ENCODE measurements at regions not wholly inside any gene's neighbourhood (a gene's known extent, or its start where the extent isn't known, plus 50 kb on each side); places are given as distances from the start of the nearest gene placed in this dataset.

GRCh38 chr2:58796239-58796910, 555.2 kb upstream of the FANCL start:
- no peak overlapping the region for H3K4me3 Mint-ChIP-seq
- no peak overlapping the region for H3K27ac Mint-ChIP-seq
- H3K36me3 Mint-ChIP-seq (ENCODE audit: low read depth), result no peaks in the 10 kb centered on the region
- H3K27me3 Mint-ChIP-seq, result no peaks in the 10 kb centered on the region
- H3K4me1 ChIP-seq (ENCODE audit: insufficient read depth, low read length), result no peaks in the 10 kb centered on the region
- no peak for DNase-seq
- POLR2A ChIA-PET, result no interaction called here
- H3K36me3 ChIP-seq (ENCODE audit: insufficient read depth, low read length), result no peaks in the 10 kb centered on the region
- no peak for ATAC-seq (ENCODE audit: poor library complexity)
- TF ChIP-seq CTCF (IDR thresholded peaks at IDR 0.05), result no peak
- intact Hi-C loops (cut with DNase I, micrococcal nuclease), result no loop called here
- H3K27ac ChIP-seq (ENCODE audit: low read depth in 1 of 2, low read length in 2 of 2), result no peak overlapping the region
- H3K27me3 ChIP-seq (ENCODE audit: control insufficient read depth in 1 of 2, insufficient read depth in 2 of 2, low read length in 2 of 2), result no peaks in the 10 kb centered on the region
- H3K4me3 ChIP-seq (ENCODE audit: low read length), result no peak overlapping the region
- no peaks in the 10 kb centered on the region for H3K4me1 Mint-ChIP-seq (ENCODE audit: low read depth)
- no peaks in the 10 kb centered on the region for H3K9me3 Mint-ChIP-seq
- no peaks in the 10 kb centered on the region for H3K9me3 ChIP-seq (ENCODE audit: control insufficient read depth in 1 of 2, insufficient read depth in 1 of 2, low read length in 2 of 2)
- CTCF ChIA-PET, result no interaction called here

DNA sequence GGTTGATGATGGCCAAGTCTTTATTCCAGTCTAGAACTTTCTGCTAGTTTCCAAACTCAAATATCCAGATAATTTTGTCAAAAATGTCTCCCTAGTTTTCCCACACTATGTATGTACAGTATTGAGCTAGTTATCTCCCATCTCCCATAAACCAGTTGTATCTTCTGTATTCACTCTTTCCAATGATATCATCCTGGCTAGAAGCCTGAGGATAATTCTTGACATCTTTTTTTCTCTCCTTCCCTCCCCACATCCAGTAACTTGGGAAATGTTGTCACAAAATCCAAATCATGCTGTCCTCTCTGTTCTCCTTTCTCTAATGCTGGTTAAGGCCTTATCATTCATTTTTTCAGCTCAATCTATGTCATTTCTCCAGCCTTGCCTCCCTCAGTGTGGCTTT, 553.8 kb upstream of the FANCL start:
- no peaks in the 10 kb centered on the region for H3K4me1 ChIP-seq (ENCODE audit: insufficient read depth, low read length)
- H3K27ac Mint-ChIP-seq, result no peak overlapping the region
- ChIA-PET CTCF (no interaction called here), POLR2A (no interaction called here)
- H3K36me3 ChIP-seq (ENCODE audit: insufficient read depth, low read length), result no peaks in the 10 kb centered on the region
- H3K27me3 Mint-ChIP-seq, result no peaks in the 10 kb centered on the region
- H3K36me3 Mint-ChIP-seq (ENCODE audit: low read depth), result no peaks in the 10 kb centered on the region
- no peaks in the 10 kb centered on the region for H3K9me3 ChIP-seq (ENCODE audit: control insufficient read depth in 1 of 2, insufficient read depth in 1 of 2, low read length in 2 of 2)
- H3K4me1 Mint-ChIP-seq (ENCODE audit: low read depth), result no peaks in the 10 kb centered on the region
- H3K27ac ChIP-seq (ENCODE audit: low read depth in 1 of 2, low read length in 2 of 2), result no peak overlapping the region
- intact Hi-C loops (cut with DNase I, micrococcal nuclease), result no loop called here
- no peak for DNase-seq
- H3K9me3 Mint-ChIP-seq, result no peaks in the 10 kb centered on the region
- ATAC-seq (ENCODE audit: poor library complexity), result no peak
- no peaks in the 10 kb centered on the region for H3K27me3 ChIP-seq (ENCODE audit: control insufficient read depth in 1 of 2, insufficient read depth in 2 of 2, low read length in 2 of 2)
- no peak for TF ChIP-seq CTCF (IDR thresholded peaks at IDR 0.05)
- no peak overlapping the region for H3K4me3 Mint-ChIP-seq
- no peak overlapping the region for H3K4me3 ChIP-seq (ENCODE audit: low read length)

GRCh38 chr2:58794103-58794502, 553.0 kb upstream of the FANCL start:
- Histone ChIP-seq H3K27ac (ENCODE audit: low read depth in 1 of 2, low read length in 2 of 2) (no peak overlapping the region), H3K4me3 (ENCODE audit: low read length) (no peak overlapping the region), H3K36me3 (ENCODE audit: insufficient read depth, low read length) (no peaks in the 10 kb centered on the region), H3K9me3 (ENCODE audit: control insufficient read depth in 1 of 2, insufficient read depth in 1 of 2, low read length in 2 of 2) (no peaks in the 10 kb centered on the region), H3K4me1 (ENCODE audit: insufficient read depth, low read length) (no peaks in the 10 kb centered on the region), H3K27me3 (ENCODE audit: control insufficient read depth in 1 of 2, insufficient read depth in 2 of 2, low read length in 2 of 2) (no peaks in the 10 kb centered on the region)
- Mint-ChIP-seq H3K4me1 (ENCODE audit: low read depth) (no peaks in the 10 kb centered on the region), H3K27me3 (no peaks in the 10 kb centered on the region), H3K36me3 (ENCODE audit: low read depth) (no peaks in the 10 kb centered on the region), H3K27ac (no peak overlapping the region), H3K4me3 (no peak overlapping the region), H3K9me3 (no peaks in the 10 kb centered on the region)
- TF ChIP-seq CTCF (IDR thresholded peaks at IDR 0.05), result no peak
- no peak for ATAC-seq (ENCODE audit: poor library complexity)
- ChIA-PET CTCF (no interaction called here), POLR2A (no interaction called here)
- no peak for DNase-seq
- intact Hi-C loops (cut with DNase I, micrococcal nuclease), result no loop called here

Data from CD4-positive, alpha-beta T cell (primary cell).